Activated CD4-positive, alpha-beta T cell treated with anti-CD3 and anti-CD28 coated beads, Interleukin-2, amount 50 U/mL, for 1 hour (primary cell): ENCODE measurements at regions not wholly inside any gene's neighbourhood (a gene's known extent, or its start where the extent isn't known, plus 50 kb on each side); places are given as distances from the start of the nearest gene placed in this dataset.
"Not testable (repeated sequence)": the region's sequence is repeated elsewhere in the genome, so short reads cannot be mapped to it uniquely, and the experiment has no call there.

Source experiments
- DNase-seq: peaks from one replicate; pipeline ENCODE4 v3.0.0-alpha.2; 2020

GRCh38 chr15:26114128-26114527 lies 251.0 kb upstream of the ATP10A start:
- DNase-seq: not testable (repeated sequence)

- no peak for DNase-seq
Observed at GRCh38 chr15:26113296-26113695, 250.2 kb upstream of the ATP10A start.

GRCh38 chr15:26109203-26109602 lies 246.1 kb upstream of the ATP10A start:
- DNase-seq: no peak

- no peak for DNase-seq
Observed at GRCh38 chr15:26106556-26106955, 243.4 kb upstream of the ATP10A start.

- no peak for DNase-seq
Observed at GRCh38 chr15:26103002-26103404, 239.9 kb upstream of the ATP10A start.

GRCh38 chr15:26102365-26102764 lies 239.2 kb upstream of the ATP10A start:
- DNase-seq: no peak

GRCh38 chr15:26101443-26101842 lies 238.3 kb upstream of the ATP10A start:
- DNase-seq: no peak

- DNase-seq: no peak
Observed at GRCh38 chr15:26098801-26099200, 235.7 kb upstream of the ATP10A start.

GRCh38 chr15:26097216-26097615 lies 234.1 kb upstream of the ATP10A start:
- no peak for DNase-seq

- no peak for DNase-seq
Observed at GRCh38 chr15:26096581-26096980, 233.5 kb upstream of the ATP10A start.

- DNase-seq: no peak
Observed at GRCh38 chr15:26095710-26096330, 232.7 kb upstream of the ATP10A start.

- no peak for DNase-seq
Observed at GRCh38 chr15:26091184-26091583, 228.1 kb upstream of the ATP10A start.

- no peak for DNase-seq
Observed at GRCh38 chr15:26087881-26088280, 224.8 kb upstream of the ATP10A start.

GRCh38 chr15:26087395-26087794 lies 224.3 kb upstream of the ATP10A start:
- no peak for DNase-seq

GRCh38 chr15:26084771-26085170 lies 221.6 kb upstream of the ATP10A start:
- DNase-seq: no peak

- DNase-seq: no peak
Observed at GRCh38 chr15:26083896-26084295, 220.8 kb upstream of the ATP10A start.

GRCh38 chr15:26083457-26083856 lies 220.3 kb upstream of the ATP10A start:
- no peak for DNase-seq

GRCh38 chr15:26082221-26083109 lies 219.3 kb upstream of the ATP10A start:
- DNase-seq: peak; percentile 94

- no peak for DNase-seq
Observed at GRCh38 chr15:26081758-26082220, 218.7 kb upstream of the ATP10A start.

GRCh38 chr15:26075770-26076169 lies 212.6 kb upstream of the ATP10A start:
- DNase-seq: no peak

GRCh38 chr15:26073430-26074333 lies 210.6 kb upstream of the ATP10A start:
- no peak for DNase-seq

- DNase-seq: no peak
Observed at GRCh38 chr15:26070095-26070532, 207.0 kb upstream of the ATP10A start.

GRCh38 chr15:26069231-26069641 lies 206.1 kb upstream of the ATP10A start:
- no peak for DNase-seq
